ENCODE measurements at regions not wholly inside any gene's neighbourhood (a gene's known extent, or its start where the extent isn't known, plus 50 kb on each side); places are given as distances from the start of the nearest gene placed in this dataset.

DNA sequence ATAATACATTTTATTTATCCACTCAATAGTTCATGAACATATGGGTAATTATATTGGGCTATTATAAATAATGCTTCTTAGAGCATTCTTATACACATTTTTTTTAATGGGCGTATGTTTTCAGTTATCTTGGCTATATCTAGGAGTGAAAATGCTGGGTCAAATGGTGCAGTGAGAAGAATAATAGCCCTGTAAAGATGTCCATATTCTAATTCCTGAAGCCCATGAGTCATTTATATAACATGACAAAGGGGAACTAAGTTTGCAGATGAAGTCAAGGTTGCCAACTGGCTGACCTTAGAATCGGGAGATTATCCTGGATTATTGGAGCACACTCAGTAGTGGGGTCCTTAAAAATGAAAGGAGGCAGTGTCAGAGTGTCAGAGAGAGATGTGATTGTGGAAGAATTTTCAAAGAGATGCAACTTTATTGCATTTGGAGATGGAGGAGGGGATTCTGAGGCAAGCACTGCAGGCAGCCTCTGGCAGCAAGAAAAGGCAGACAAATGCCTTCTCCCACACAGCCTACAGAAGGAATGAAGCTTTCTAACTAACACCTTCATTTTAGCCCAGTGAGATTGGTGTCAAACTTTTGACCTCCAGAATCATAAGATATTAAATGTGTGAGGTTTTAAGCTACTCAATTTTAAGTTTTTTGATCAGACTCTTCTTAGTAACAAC is 106.1 kb upstream of the HS3ST1 start:
- Histone ChIP-seq H3K4me3 (no peak overlapping the region), H3K36me3 (no peaks in the 10 kb centered on the region), H3K4me1 (no peaks in the 10 kb centered on the region), H3K27me3 (no peaks in the 10 kb centered on the region), H3K27ac (no peak overlapping the region), H3K9me3 (no peaks in the 10 kb centered on the region)
- DNase-seq: no peak
- intact Hi-C loops (cut with DNase I; ENCODE audit: low total_unique reads): no loop called here
- no peak for TF ChIP-seq POLR2A (IDR thresholded peaks at IDR 0.05)
- TF ChIP-seq, protein P1, sequence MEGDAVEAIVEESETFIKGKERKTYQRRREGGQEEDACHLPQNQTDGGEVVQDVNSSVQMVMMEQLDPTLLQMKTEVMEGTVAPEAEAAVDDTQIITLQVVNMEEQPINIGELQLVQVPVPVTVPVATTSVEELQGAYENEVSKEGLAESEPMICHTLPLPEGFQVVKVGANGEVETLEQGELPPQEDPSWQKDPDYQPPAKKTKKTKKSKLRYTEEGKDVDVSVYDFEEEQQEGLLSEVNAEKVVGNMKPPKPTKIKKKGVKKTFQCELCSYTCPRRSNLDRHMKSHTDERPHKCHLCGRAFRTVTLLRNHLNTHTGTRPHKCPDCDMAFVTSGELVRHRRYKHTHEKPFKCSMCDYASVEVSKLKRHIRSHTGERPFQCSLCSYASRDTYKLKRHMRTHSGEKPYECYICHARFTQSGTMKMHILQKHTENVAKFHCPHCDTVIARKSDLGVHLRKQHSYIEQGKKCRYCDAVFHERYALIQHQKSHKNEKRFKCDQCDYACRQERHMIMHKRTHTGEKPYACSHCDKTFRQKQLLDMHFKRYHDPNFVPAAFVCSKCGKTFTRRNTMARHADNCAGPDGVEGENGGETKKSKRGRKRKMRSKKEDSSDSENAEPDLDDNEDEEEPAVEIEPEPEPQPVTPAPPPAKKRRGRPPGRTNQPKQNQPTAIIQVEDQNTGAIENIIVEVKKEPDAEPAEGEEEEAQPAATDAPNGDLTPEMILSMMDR (IDR thresholded peaks at IDR 0.05): no peak

DNA sequence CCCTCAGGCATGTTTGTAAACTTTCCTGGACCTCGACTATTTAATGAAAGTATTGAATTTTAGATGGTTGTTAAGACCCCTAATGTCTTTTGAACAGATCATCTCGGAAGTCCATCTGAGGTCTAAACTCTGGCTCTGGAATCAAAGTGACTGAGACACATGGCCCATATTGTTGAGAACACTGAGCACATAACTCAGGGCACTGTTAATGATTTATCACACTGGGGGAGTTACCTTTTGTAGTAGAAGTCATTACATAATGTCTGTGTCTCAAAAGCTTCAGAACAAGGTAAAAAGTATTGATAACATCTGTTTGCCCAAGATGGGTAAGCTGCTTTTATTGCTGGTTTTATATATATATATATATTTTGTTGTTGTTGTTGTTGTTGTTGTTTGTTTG is 103.4 kb upstream of the HS3ST1 start:
- Histone ChIP-seq H3K36me3 (no peaks in the 10 kb centered on the region), H3K4me3 (no peak overlapping the region), H3K9me3 (no peaks in the 10 kb centered on the region), H3K27me3 (no peaks in the 10 kb centered on the region), H3K27ac (no peak overlapping the region), H3K4me1 (no peaks in the 10 kb centered on the region)
- intact Hi-C loops (cut with DNase I; ENCODE audit: low total_unique reads): no loop called here
- no peak for DNase-seq
- TF ChIP-seq POLR2A (IDR thresholded peaks at IDR 0.05): no peak
- TF ChIP-seq, protein P1 (IDR thresholded peaks at IDR 0.05): no peak

DNA sequence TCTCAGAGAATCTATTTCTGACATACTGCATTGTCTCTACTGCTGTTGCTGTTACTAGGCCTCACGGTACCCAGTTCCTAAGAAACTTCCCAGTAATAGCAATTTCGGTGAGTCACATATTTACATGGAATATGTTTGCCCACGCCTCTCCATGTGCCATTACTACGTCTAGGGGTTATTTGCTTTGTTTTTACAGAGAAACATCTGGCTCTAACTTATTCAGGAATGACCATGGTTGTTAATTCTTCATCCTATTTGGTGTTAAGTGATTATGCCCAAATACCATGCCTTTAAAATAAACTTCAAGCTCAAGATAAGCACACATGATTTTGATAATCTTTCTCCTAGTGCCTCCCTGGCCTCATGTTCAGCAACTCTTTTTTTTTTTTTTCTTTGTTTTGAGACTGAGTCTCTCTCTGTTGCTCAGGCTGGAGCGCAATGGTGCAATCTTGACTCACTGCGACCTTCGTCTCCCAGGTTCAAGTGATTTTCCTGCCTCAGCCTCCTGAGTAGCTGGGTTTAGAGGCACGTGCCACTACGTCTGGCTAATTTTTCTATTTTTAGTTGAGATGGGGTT is 101.0 kb upstream of the HS3ST1 start:
- no peaks in the 10 kb centered on the region for H3K9me3 ChIP-seq
- H3K27me3 ChIP-seq: no peaks in the 10 kb centered on the region
- DNase-seq: no peak
- no peaks in the 10 kb centered on the region for H3K36me3 ChIP-seq
- intact Hi-C loops (cut with DNase I; ENCODE audit: low total_unique reads): no loop called here
- H3K4me3 ChIP-seq: no peak overlapping the region
- TF ChIP-seq POLR2A (IDR thresholded peaks at IDR 0.05): no peak
- TF ChIP-seq, protein P1 (IDR thresholded peaks at IDR 0.05): no peak
- H3K27ac ChIP-seq: no peak overlapping the region
- no peaks in the 10 kb centered on the region for H3K4me1 ChIP-seq

DNA sequence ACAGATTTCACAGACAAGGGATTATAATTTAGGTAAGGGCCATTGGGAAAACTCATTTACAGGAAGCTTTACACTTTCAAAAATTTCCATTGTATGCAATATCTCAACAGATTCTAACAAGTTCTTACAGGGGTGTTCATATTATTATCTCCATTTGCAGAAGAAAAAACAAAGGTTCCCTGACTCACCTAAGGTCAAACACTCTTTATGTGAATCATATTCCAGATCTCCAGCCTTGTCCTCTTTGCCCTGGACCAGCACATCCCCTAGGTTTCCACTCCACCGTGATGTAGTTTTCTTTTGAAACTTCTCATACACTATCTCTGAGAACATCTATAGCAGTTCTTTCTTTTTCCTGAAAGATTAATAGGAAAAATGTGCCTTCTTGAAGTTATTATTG is 96.4 kb upstream of the HS3ST1 start:
- DNase-seq: no peak
- H3K4me1 ChIP-seq: no peaks in the 10 kb centered on the region
- no peaks in the 10 kb centered on the region for H3K27me3 ChIP-seq
- no peak overlapping the region for H3K4me3 ChIP-seq
- no peak overlapping the region for H3K27ac ChIP-seq
- H3K36me3 ChIP-seq: no peaks in the 10 kb centered on the region
- intact Hi-C loops (cut with DNase I; ENCODE audit: low total_unique reads): no loop called here
- H3K9me3 ChIP-seq: no peaks in the 10 kb centered on the region
- TF ChIP-seq, protein P1 (IDR thresholded peaks at IDR 0.05): no peak
- no peak for TF ChIP-seq POLR2A (IDR thresholded peaks at IDR 0.05)

DNA sequence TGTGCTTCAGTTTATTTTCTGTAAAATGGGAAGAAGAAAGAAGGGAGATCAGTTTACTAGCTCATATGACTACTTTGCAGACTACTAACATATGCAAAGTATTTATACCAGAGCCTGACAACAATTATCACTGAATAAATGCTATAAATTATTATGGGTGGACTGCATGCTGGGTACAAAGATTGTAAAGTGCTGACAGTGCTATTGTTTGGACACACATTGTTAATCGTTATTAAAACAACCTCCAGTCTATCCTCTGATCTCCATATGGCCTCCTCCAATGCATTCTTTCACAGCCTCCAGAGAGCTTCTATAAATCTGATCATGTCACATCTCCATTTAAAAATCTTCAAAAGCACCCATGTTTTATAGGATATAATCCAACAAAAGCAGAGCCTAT is 90.1 kb upstream of the HS3ST1 start:
- Histone ChIP-seq H3K27ac (no peak overlapping the region), H3K9me3 (no peaks in the 10 kb centered on the region), H3K27me3 (no peaks in the 10 kb centered on the region), H3K4me1 (no peaks in the 10 kb centered on the region), H3K36me3 (no peaks in the 10 kb centered on the region), H3K4me3 (no peak overlapping the region)
- no peak for TF ChIP-seq POLR2A (IDR thresholded peaks at IDR 0.05)
- TF ChIP-seq, protein P1 (IDR thresholded peaks at IDR 0.05): no peak
- intact Hi-C loops (cut with DNase I; ENCODE audit: low total_unique reads): no loop called here
- DNase-seq: no peak
